Choroid plexus epithelial cell (primary cell): ENCODE measurements at regions not wholly inside any gene's neighbourhood (a gene's known extent, or its start where the extent isn't known, plus 50 kb on each side); places are given as distances from the start of the nearest gene placed in this dataset.

Source experiments
- DNase-seq: peaks from one replicate; pipeline ENCODE4 v3.0.0-alpha.2; 2010; ENCODE audit warnings: low read depth
- H3K4me3 ChIP-seq: 2 replicates; pipeline ENCODE4 v1.5.1; 2011; ENCODE audit warnings: low read depth, mild to moderate bottlenecking, control low read depth, low read length, moderate library complexity
- TF ChIP-seq, protein P1 (sequence below): conservative IDR thresholded peaks from 2 replicates; pipeline ENCODE4 v1.5.1; 2011; ENCODE audit warnings: low read depth, mild to moderate bottlenecking, control low read depth, inconsistent platforms, low read length, moderate library complexity

DNA sequence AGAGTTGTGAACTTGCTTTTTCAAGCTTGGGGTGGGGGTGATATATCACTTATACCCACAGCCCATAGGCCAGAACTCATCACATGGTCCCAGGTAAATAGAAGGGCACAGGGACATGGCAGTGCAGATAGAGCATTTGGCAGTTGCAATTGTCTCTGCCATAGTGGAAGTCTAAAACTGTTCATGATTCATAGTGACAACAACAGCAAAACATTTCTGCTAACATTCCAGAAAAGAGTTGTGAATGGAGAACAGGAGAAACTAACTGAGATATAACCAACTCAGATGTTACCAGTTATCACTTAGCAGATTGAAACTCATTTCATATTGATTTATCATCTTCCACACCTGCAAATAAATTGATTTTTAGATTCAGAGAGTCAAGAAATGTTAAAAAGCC is 278.6 kb upstream of the KYNU start:
- TF ChIP-seq, protein P1, sequence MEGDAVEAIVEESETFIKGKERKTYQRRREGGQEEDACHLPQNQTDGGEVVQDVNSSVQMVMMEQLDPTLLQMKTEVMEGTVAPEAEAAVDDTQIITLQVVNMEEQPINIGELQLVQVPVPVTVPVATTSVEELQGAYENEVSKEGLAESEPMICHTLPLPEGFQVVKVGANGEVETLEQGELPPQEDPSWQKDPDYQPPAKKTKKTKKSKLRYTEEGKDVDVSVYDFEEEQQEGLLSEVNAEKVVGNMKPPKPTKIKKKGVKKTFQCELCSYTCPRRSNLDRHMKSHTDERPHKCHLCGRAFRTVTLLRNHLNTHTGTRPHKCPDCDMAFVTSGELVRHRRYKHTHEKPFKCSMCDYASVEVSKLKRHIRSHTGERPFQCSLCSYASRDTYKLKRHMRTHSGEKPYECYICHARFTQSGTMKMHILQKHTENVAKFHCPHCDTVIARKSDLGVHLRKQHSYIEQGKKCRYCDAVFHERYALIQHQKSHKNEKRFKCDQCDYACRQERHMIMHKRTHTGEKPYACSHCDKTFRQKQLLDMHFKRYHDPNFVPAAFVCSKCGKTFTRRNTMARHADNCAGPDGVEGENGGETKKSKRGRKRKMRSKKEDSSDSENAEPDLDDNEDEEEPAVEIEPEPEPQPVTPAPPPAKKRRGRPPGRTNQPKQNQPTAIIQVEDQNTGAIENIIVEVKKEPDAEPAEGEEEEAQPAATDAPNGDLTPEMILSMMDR = no peak
- DNase-seq = peak; percentile 34
- no peak overlapping the region for H3K4me3 ChIP-seq

DNA sequence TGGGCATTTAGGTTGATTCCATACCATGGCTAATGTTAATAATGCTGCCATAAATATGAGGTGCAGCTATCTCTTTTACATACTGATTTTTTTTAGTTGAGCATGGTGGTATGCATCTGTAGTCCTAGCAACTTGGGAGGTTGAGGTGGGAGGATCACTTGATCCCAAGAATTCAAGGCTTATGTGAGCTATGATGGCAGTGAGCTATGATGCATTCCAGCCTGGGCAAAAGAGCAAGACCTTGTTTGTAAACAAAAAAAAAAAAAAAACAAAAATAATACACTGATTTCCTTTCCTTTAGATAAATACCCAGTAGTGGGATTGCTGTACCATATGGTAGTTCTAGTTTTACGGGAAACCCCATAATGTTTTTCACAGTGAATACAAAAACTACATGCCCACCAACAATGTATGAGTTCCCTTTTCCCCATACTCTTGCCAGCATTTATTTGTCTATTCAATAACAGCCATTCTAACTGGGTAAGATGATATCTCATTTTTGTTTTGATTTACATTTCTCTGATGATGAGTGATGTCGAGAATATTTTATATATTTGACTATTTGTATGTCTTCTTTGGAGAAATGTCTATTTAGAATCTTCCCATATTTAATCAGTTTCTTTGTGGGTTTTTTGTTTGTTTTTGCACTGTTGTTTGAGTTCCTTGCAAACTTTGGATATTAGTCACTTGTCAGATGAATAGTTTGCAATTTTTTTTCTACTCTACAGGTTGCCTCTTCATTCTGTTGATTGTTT is 281.0 kb upstream of the KYNU start:
- peak; percentile 81 for DNase-seq
- no peak overlapping the region for H3K4me3 ChIP-seq
- TF ChIP-seq, protein P1 = no peak

DNA sequence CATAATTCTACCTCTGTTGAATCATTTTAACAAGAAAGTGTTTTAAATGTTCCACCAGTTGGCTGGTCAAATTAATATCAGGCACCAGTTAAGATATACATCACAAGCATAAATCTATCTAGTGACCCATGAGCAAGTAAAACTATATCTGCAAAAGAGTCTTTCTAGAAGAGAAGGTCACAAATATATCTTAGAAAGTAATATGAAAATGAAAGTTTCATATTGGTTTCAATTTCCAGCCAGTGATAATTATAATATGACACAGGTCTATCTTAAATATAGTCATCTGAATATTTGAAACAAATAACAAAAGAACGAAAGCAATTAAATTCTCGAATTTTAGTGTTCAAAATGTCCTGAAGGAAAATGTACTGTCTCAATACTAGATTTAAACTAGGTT is 282.5 kb upstream of the KYNU start:
- TF ChIP-seq, protein P1 = no peak
- H3K4me3 ChIP-seq = no peak overlapping the region
- DNase-seq = no peak

DNA sequence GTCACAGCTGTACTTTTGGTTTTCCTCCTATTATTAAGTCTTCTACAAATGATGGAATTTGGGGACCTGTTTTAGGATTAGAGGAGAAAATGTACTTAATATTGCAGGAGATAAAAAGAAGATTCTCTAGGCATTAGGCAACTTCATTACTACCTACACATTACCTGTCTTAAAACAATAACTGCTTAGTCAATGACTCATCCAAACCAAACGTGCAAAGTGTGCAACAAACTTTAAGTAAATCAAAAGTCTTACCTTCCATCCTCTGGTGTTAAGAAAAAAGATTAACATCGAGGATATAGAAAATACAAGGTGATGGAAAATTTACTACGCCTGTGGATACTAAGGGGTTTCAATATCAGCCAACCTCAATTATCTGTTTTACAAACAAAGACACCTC is 285.3 kb upstream of the KYNU start:
- DNase-seq = no peak
- TF ChIP-seq, protein P1 = no peak
- H3K4me3 ChIP-seq = no peak overlapping the region

DNA sequence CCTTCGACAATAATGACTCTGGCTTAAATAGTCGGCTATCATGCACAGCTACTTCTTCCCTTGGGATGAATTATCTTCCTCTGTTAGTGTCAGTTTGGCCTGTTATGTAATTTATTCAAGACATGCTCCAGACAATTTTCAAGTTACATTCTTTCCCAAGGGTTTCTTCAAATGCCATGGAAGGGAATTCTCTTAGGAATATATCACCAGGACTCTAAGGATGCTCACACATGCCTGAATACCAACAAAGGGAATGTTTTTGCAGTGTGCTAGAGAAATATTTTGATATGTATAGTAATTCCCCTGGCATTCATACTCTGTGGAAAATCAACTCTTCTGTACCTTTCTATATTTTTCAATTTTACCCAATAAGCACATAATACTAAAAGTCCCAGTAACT is 286.0 kb upstream of the KYNU start:
- DNase-seq = no peak
- TF ChIP-seq, protein P1 = no peak
- H3K4me3 ChIP-seq = no peak overlapping the region

DNA sequence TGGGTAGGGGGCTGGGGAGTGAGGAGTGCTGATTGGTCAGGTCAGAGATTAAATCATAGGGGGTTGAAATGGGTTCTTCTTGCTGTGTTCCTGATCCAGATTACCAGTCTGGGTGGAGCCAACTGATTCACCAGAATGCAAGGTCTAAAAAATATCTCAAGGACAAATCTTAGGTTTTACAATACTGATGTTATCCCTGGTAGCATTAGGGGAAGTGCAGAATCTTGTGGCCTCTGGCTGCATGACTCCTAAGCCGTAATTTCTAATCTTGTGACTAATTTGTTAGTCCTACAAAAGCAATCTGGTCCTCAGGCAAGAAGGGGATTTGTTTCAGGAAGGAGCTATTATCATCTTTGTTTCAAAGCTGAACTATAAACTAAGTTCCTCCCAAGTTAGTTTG is 289.2 kb upstream of the KYNU start:
- TF ChIP-seq, protein P1 = no peak
- DNase-seq = no peak
- H3K4me3 ChIP-seq = no peak overlapping the region
